Femur (tissue), 1 donor: ENCODE measurements at regions not wholly inside any gene's neighbourhood (a gene's known extent, or its start where the extent isn't known, plus 50 kb on each side); places are given as distances from the start of the nearest gene placed in this dataset.
"Not testable (repeated sequence)": the region's sequence is repeated elsewhere in the genome, so short reads cannot be mapped to it uniquely, and the experiment has no call there.

Experiments used
- DNase-seq: peaks from one replicate; pipeline ENCODE4 v3.0.0-alpha.2; 2017

DNA sequence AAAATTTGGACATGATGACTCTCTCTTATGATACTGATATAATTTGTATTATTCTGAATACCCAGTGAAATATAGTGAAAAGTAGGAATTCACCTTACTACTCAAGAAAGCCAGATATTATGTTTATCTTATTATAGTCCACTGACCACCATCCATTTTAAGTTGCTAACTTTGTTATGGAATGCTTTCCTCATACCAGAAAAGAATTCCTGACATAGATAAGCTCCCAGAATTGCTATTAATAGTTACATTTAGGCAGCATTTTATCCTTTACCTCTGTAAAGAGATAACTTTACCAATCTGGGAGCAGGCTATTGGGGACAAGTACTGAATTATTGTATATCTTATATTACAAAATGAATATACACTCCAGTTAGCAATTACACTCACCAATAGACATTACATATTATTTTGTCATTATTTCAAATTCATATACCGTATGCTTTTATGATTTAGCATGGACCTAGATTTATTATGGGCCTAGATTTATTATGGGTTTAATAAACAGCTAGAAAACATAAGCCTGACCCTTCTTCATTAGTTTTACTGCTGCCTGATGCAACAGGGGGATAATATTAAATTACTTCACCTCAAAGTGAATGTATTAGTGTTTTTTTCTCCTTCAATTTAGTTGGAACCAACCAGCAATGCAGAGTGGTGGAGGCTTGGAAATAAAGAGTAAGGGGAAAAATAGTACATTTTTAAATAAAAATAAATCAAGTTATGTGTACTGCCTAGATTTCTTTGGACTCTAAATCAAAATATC, 1886.1 kb downstream of the PCDH9 start:
- DNase-seq: no peak

DNA sequence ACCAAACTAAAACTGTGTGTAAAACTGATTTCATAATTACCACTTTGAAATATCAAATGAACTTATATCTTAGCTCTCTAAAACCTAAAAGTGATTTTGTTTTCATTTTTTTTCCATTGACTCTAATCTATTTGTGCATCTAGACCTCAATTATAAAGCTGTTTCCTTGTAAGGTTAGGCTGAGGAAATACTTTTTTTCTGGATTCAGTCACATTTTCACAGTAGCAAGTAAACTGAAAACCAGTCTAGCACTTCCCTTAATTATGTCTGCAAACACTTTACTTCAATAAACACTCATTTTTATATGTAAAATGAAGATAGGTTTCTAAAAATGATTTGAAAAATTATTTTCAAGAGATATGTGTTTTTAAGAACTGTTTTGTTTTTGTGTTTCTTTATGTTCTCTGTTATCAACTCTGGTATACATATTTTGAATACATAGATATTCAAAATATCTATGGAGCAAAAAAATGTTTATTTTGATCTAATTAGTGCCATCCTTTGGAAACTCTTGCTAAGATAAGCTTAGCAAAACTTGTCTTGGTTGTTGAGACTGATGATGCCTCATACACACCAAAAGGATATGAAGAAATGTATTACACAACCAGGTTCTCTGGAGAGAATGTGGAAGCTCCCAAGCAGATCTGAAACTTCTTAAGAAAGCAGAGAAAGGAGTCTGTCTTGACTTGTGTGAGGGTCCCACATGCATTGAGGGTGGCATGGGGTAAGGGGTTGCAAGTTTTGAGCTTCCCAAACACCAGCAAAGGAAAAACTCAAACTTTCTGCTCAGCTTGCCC, 1887.4 kb downstream of the PCDH9 start:
- no peak for DNase-seq

DNA sequence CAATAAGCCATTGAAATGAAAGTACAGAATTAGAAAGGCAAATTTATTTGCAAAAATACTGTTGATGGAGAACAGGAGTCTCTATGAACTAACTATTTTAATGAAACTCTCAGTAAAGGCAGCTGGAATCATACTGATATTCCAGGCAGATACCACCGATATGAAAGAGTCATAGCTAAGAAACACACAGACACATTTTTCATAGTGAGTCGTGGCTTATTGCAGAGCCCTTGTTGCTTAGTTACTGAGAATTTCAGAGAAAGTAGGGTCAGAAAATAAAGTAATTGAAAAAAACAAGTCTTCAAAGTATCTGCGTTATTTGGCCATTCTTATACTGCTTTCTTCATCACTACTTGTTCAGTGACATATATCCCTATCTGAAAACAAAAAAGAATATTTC, 1890.9 kb downstream of the PCDH9 start:
- DNase-seq: no peak

DNA sequence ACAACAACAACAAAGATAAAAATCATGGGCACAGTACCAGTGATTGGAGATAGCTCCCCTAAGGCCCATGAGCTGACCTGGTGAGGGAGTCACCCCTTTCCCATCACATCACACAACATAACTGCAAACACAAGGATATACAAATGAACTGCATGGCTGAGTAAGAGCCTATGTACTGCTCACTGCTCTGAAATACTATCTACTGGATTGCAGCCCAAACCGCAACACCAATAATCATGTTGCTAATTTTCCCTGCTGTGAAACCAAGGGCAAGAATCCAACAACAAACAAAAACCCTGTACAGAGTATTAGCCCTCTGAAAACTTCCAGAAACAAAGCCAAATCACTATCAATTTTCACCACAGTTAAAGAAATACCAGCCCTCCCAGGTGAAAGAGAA, 1893.2 kb downstream of the PCDH9 start:
- DNase-seq: no peak

DNA sequence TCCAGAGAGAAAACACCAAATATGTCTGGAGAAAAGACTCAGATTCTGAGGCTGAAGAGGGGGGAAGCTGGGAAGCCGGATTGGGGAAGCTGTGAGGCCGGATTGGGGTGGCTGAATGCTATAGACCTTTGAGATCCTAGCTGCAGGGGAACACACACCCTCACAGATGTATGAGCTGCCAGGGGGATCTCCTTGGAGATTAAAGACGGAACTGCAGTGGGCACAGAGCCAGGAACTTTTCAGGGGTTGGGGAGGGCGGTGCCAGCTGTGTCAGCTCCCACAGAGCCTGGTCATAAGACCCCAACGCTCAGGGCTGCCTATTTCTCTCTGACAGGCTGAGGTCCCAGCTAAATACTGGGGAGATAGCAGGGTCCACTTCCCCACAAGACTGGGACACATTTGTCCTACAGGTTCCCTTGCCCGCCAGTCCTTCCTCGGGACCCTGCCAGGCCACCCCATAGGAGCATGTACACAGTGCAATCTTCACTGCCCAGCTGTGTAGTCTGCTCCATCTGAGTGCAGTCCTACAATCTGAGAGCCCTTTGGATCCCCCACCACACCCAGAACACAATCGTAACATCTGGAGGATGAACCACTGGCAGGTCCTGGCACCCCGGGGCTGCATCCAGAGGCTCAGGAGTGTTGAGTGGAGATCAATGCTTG, 1893.9 kb downstream of the PCDH9 start:
- DNase-seq: no peak

DNA sequence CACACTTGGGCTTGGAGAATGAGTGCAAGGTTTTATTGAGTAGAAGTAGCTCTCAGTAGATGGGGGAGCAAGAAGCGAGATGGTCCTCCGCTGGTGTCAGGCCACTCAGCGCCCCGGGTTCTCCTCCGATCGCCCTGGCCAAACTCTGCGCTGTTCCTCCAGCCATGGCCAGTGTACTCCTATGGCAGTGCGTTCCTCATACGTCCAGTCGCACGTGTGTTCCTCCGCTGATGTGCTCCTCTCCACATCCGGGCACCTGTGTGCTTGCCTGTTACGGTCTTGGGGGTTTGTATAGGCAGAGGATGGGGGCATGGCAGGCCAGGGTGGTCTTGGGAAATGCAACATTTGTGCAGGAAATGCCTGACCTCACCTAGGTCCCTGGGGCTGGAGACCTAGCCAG, 1899.4 kb downstream of the PCDH9 start:
- DNase-seq: no peak

DNA sequence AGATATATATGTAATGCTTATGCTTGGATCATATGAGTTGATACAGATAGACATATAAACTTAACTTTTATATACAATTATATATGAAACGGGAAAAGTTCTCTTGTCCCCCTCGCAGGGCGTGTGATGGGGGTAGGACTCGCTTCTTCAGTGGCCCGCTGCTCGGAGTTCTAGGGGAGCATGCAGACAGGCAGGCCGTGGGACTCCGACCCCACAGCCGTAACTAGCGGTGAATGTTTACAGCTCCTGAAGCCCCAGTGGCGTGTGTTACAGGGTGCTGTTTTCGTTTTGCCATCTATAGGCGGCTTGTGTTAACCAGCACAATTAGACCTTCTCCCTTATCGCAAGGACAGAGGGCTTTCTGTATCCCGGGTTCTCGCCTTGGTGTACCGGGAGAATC, 1899.8 kb downstream of the PCDH9 start:
- no peak for DNase-seq

DNA sequence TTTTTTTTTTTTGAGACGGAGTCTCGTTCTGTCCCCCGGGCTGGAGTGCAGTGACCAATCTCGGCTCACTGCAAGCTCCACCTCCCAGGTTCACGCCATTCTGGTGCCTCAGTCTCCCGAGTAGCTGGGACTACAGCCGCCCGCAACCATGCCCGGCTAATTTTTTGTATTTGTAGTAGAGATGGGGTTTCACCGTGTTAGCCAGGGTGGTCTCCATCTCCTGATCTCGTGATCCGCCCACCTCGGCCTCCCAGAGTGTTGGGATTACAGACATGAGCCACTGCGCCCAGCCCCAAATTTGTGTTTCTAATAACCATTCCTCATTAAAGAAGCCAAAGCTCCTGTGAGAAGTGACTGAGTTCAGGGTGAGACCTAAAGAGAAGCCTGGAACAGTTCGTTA, 1906.9 kb downstream of the PCDH9 start:
- not testable (repeated sequence) for DNase-seq

DNA sequence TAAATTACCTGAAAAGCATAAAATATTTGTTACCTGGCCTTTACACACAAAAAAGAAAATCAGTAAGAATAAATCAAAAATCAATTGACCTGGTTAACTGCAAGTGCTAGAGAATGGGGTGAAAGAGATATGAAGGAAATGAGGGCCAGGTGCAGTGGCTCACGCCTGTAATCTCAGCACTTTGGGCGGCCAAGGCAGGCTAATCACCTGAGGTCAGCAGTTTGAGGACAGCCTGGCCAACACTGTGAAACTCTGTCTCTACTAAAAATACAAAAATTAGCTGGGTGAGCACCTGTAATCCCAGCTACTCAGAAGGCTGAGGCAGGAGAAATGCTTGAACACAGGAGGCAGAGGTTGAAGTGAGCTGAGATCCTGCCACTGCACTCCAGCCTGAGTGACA, 1908.7 kb downstream of the PCDH9 start:
- DNase-seq: not testable (repeated sequence)

DNA sequence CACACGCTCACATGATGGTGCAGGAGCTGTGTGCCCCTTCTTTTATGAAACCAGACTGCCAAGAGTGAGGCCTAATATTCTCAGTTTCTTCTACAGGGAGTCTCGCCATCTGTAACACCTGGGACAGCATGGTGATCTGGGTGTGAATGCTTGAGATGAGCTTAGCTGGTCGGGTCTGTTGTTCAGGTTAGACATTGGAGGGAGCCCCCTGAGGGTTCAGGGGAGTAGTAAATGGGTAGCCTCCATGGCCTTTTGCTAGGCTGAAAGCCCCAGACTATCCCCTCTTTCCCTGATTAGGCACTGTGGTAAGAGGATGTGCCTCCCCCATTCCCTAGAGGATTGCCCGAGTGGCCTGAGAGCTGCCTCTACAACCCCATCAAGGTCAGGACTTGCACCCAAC, 1916.1 kb downstream of the PCDH9 start:
- DNase-seq: no peak

DNA sequence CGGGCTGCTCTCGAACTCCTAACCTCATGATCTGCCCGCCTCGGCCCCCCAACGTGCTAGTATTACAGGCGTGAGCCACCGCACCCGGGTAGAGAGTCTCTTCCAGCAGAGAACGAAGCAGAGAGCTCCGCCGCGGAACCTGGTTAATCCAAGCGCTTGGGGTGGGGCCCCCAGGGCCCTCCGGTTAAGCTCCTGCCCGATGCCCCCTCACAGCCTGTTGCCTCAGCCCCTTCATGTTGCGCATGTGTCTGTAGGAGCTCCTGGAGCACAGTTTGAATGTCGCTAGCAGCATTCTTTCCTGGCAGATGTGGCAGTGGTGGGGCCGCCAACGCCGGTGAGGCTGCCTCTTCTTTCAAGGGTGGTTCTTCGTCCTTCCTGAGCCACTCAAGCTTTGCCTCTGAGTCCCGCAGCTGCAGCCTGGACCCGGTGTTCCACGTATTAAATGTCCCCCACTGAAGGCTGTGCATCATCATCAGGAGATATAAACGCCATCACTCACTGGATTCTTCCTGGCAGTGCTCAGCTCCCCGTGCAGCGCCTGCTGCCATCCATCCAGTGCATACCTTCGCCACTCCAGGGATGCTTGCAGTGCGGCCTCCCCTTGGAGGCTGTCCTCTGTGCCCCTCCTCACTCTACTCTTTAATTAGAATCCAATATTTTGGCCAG, 1919.3 kb downstream of the PCDH9 start:
- no peak for DNase-seq

DNA sequence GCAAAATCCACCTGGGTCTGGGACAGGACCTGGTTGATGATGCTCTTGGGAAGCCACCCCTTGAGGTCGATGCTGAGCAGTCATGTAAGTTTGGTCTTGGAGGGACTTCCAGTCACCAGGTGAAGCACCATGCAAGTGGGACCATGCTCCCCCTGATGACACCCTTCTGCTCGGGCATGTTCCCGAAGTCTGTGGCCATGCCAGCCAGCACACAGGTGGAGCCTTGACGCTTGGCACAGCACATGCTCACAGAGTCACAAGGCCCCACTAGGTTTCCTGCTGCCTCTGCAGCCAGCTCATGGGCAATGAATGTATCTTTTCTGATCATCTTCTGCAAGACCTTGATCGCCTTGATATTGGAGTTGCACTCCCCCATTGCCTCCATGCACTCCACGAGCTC, 1920.2 kb downstream of the PCDH9 start:
- no peak for DNase-seq

DNA sequence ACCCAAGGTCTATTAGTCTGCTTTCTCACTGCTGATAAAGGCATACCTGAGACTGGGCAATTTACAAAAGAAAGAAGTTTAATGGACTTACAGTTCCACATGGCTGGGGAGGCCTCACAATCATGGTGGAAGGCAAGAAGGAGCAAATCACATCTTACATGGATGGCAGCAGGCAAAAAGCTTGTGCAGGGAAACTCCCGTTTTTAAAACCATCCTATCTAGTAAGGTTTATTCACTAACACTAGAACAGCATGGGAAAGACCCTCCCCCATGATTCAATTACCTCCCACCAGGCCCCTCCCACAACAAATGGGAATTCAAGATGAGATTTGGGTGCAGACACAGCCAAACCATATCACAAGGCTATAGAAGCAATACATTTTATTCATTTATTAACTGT, 1921.4 kb downstream of the PCDH9 start:
- DNase-seq: not testable (repeated sequence)

DNA sequence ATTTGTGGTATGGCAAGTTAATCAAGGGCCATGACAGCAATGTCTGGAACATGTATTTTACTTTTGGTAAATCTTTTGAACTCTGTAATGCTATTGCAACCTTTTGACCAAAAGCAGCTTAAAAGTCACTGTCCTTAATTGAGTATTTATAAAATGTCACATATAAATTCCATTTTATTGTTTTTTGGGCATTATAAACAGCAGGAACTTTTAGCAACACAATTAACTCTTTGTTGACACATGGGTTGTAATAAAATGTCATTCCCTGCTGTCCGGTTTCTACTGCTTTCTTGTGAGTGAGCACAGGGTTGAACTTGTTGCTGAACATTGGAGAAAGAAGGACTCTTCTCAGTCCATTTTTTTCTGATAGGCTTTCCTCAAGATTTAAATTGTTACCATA, 1923.1 kb downstream of the PCDH9 start:
- no peak for DNase-seq

DNA sequence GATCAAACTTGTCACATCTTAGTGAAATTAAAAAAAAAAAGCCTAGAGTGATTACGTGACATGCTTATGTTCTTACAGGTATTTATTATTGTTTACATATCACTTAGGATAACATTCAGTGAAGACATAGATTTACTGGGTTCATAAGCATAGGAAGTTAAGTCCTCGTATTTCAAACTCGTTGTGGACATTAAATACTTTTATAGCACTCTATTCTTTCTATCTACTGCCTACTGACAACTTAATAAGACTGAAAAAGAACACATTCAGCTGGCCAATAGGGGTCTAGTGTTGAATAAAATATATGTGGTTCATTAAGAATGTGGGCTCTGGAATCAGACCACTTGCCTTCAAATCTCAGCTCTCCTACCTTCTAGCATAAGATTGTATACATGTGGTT, 1927.4 kb downstream of the PCDH9 start:
- no peak for DNase-seq

DNA sequence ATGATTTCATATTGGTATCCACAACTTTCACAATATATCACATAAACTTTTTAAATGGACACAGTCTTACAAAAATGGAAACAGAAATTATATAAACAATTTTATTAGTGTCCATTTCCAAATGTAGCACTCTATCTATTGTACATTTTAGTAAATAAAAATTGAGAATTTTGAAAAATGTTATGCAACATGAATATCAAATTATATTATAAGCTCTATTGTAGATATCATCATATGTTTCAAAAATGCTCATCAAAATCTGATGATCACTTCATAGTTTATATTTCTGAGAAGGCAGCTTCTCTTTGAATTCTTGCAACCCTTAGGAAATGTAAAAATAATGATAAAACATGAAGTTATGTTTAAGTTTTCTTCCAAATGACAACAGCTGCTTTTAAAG, 1928.6 kb downstream of the PCDH9 start:
- no peak for DNase-seq

DNA sequence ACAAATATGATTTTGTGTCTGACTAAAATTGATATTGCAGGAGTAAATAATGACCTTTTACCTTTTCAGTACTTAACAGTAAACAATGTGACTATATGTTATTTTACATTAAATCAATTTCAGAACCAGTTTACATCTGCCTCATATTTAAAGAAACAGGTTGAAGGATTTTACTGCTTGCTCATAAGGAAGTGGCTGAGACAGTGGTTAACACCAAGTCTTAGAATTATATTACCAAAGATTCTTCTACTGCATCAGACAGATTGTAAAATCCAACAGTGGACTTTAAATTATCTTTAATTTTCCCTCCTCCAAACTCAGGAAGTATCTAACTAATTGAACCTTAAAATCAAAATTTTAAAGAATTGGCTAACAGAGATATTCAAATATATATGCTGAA, 1929.9 kb downstream of the PCDH9 start:
- no peak for DNase-seq

DNA sequence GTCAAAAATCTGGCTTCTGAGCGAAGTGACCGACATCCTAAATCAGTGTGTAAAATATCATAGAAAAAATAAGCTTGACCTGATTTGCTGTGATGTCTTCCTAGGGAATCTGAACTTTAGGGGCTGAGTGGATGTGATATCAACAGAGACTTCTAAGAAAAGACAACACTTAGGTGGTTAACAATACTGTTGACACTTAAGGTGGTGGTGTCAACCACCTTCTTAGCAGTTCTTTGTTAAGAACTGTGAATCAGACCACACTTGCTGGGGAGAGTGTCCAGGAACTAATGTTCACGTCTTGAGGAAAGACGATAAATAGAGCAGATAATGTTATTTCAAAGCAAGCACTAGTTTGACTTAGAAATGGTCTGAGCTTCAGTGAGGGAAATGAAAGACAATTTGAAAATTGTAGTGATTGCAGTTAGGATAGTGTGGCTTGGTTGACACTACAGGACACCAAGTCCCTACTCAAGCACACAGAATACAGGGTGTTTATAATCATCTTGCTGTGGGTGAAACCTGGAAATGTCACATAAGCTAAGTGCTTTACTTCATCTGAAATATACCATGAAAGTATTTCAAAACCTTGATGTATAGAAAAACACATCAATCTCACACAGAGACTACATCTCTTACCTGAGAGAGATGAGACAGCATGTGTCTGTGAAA, 1936.5 kb downstream of the PCDH9 start:
- no peak for DNase-seq

DNA sequence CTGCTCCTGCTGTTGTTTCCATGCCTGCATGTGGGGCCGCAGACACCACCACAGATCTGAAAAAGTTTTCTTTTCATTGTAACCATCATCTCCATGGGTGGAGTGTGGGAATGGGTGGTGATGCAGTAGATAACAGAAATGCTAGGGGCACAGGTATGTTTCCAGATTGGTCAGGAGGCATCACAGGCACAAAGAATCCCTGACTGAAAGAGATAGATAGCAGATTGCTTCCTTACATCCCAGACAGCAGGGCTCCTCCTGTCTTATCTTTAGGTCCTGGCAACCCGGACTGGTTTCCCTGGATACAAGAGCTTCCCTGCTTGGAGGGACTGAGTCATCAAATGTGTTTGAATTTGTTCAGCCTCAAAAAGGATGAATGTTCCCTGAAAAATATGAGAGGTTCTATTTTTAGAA, 1937.6 kb downstream of the PCDH9 start:
- no peak for DNase-seq

DNA sequence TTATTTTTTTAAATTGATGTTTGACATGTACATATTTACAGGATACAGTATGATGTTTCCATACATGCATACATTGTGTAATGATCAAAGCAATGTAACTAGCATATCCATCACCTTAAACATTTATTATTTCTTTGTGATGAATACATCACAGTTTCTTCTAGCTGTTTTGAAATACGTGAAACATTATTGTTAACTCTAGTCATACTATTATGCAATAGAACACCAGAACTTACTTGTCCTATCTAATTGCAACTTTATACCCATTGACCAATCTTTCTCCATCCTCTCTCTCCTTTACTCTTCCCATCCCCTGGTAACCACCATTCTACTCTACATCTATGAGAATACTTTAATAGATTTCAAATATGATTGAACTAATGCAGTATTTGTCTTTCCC, 1942.7 kb downstream of the PCDH9 start:
- no peak for DNase-seq

DNA sequence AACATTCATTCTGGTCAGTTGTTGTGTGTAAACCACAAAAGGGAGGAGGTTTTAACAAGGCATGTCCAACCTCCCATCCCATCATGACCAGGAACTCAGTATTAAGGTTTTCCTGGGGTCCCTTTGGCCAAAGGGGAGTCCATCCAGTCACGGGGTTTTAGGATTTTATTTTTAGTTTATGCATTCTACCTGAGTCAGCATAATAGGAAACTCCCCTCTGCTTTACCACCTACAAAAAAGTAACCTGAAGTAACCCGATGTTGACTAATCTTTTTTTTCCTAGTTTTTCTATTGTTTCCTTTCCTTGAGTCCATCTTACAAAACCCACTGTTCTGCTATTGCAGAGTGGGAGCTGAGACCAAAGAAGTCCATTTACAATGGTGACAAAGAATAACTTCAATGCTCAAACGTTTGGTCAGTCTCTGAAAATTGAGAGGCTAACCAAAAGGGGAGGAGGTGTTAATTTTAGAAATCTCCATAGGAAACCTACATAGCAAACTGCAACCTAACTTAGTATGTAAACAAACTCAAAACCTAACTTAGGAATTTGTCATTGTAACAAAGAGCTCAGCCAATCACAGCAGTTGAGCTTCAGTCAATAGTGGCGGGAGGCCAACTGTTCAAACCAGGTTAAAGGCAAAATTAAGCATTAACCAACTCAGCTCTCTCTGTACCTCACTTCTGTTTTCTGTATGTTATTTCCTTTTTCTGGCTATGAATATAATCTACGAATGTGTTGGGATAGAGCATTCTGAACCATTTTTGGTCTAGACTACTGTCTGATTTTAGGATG, 1954.1 kb downstream of the PCDH9 start:
- no peak for DNase-seq

DNA sequence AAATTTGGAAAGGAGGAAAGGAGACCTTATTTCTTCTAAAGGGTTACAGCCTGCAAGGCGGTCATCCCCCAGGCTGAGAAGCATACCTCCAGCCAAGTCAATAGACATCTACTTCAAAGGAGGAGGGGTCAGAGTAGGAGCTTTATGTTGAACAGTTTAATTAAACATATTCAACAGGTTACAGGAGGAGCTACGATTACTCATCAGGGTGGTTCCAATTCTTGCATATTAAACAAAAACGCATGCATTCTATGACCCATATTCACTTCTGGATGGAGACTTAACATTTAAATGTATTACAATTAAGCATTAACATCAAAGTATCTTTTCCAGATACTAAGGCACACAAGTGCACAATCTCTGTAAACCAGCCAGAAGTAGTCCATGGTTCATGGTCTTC, 1955.0 kb downstream of the PCDH9 start:
- no peak for DNase-seq
